Right atrium auricular region (tissue), 2 donors: ENCODE measurements at regions not wholly inside any gene's neighbourhood (a gene's known extent, or its start where the extent isn't known, plus 50 kb on each side); places are given as distances from the start of the nearest gene placed in this dataset.

Experiments
- DNase-seq: peaks from one replicate; pipeline ENCODE4 v3.0.0-alpha.2; 2019; ENCODE audit warnings: low spot score
- H3K27ac ChIP-seq, 2 donors: fragments of 200-600 bp; sonication (generic); 1 replicate in 1 of 2; 2 replicates in 1 of 2; pipeline ENCODE4 v1.5.1; 2016 to 2019
- H3K27me3 ChIP-seq, 2 donors: fragments of 200-600 bp; sonication (generic); one replicate each; pipeline versions ENCODE4 v1.5.1 to v1.6.0; 2017 to 2019
- H3K36me3 ChIP-seq: fragments of 200-600 bp; sonication (generic); one replicate; pipeline ENCODE4 v1.5.1; 2016
- H3K4me1 ChIP-seq, 2 donors: fragments of 200-600 bp; sonication (generic); one replicate each; pipeline versions ENCODE4 v1.5.1 to v1.6.0; 2017 to 2019
- H3K4me3 ChIP-seq, 2 donors: fragments of 200-600 bp; sonication (generic); 1 replicate in 1 of 2; 2 replicates in 1 of 2; pipeline ENCODE4 v1.5.1; 2017 to 2019; ENCODE audit warnings: mild to moderate bottlenecking in 1 of 2, moderate library complexity in 1 of 2
- H3K9me3 ChIP-seq, 2 donors: fragments of 200-600 bp; sonication (generic); one replicate each; pipeline ENCODE4 v1.5.1; 2019
- TF ChIP-seq, protein P1 (sequence below), 2 donors: fragments of 200-600 bp; sonication (generic); IDR thresholded peaks; one replicate each; pipeline ENCODE4 v1.5.1; 2019; ENCODE audit warnings: antibody characterized with exemption in 2 of 2

DNA sequence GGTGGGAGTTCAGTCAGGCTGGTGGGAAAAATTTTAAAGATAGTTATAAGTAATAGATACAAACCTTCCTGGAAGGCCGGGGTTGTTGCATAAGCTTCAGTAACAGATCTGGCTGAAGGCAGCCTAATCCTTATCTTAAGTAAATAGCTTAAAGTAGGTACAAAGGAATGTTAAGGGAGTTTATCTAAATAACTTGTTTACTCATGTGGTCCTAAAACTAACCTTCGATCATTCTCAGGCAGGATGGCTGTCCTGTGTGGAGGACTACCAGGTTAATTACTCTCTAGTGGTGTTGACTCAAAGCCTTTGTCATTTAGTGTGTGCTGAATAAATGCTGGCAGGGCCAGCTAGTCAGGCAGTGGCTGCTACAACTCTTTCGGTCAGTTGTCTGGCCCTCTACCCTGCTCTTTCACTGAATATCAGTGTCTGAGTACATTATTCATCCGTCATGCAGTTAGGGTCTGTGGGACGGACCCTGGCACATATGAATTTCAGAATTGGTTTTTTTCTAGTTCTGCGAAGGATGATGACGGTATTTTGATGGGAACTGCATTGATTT lies 131.6 kb upstream of the TAB2 start:
- no peaks in the 10 kb centered on the region for H3K4me1 ChIP-seq
- no peaks in the 10 kb centered on the region for H3K36me3 ChIP-seq
- no peaks in the 10 kb centered on the region for H3K27me3 ChIP-seq
- no peak overlapping the region for H3K27ac ChIP-seq
- no peak for DNase-seq
- no peak overlapping the region for H3K4me3 ChIP-seq
- peaks cover 0 to 29% of the 10 kb centered on the region in 2 donors for H3K9me3 ChIP-seq
- TF ChIP-seq, protein P1, sequence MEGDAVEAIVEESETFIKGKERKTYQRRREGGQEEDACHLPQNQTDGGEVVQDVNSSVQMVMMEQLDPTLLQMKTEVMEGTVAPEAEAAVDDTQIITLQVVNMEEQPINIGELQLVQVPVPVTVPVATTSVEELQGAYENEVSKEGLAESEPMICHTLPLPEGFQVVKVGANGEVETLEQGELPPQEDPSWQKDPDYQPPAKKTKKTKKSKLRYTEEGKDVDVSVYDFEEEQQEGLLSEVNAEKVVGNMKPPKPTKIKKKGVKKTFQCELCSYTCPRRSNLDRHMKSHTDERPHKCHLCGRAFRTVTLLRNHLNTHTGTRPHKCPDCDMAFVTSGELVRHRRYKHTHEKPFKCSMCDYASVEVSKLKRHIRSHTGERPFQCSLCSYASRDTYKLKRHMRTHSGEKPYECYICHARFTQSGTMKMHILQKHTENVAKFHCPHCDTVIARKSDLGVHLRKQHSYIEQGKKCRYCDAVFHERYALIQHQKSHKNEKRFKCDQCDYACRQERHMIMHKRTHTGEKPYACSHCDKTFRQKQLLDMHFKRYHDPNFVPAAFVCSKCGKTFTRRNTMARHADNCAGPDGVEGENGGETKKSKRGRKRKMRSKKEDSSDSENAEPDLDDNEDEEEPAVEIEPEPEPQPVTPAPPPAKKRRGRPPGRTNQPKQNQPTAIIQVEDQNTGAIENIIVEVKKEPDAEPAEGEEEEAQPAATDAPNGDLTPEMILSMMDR (IDR thresholded peaks at IDR 0.05), result no peak

DNA sequence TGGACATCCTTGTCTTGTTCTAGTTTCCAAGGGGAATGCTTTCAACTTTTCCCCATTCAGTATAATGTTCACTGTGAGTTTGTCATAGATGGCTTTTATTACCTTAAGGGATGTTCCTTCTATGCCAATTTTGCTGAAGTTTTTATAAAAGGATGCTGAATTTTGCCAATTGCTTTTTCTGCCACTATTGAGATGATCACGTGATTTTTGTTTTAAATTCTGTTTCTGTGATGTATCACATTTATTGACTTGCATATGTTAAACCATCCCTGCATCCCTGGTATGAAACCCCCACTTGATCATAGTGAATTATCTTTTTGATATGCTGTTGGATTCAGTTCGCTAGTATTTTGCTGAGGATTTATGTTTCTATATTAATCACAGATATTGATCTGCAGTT lies 130.6 kb upstream of the TAB2 start:
- TF ChIP-seq, protein P1 (IDR thresholded peaks at IDR 0.05), result no peak
- Histone ChIP-seq H3K4me3 (no peak overlapping the region), H3K27ac (no peak overlapping the region), H3K27me3 (peaks cover 0 to 3% of the 10 kb centered on the region in 2 donors), H3K4me1 (no peaks in the 10 kb centered on the region), H3K36me3 (no peaks in the 10 kb centered on the region), H3K9me3 (peaks cover 0 to 29% of the 10 kb centered on the region in 2 donors)
- no peak for DNase-seq

DNA sequence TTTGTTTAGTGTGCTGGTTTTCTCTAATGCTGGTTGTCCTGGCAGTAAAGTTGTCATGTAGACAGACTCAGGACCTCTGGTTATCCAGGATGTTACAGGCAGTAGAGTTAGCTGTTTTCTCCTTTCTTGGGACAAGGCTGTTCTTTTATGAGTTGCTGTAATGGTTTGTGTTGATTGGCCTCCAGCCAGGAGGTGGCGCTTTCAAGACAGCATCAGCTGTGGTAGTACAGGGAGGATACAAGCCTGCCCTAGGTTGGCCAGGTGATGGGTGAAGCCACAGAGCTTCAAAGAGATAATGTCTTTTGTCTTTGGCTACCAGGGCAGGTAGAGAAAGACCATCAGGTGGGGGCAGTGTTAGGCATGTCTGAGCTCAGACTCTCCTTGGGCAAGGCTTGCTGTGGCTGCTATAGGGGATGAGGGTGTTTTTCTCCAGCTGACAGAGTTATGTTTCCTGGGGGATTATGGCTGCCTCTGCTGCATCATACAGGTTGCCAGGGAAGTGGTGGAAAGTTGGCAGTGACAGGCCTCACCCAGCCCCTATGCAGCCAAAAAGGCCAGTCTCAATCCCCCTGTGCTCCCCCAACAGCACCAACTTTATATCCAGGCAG lies 127.2 kb upstream of the TAB2 start:
- peaks cover 0 to 3% of the 10 kb centered on the region in 2 donors for H3K27me3 ChIP-seq
- TF ChIP-seq, protein P1 (IDR thresholded peaks at IDR 0.05), result no peak
- H3K36me3 ChIP-seq, result no peaks in the 10 kb centered on the region
- H3K27ac ChIP-seq, result no peak overlapping the region
- H3K9me3 ChIP-seq, result peaks cover 0 to 25% of the 10 kb centered on the region in 2 donors
- H3K4me1 ChIP-seq, result peaks cover 0 to 4% of the 10 kb centered on the region in 2 donors
- H3K4me3 ChIP-seq, result no peak overlapping the region
- DNase-seq, result no peak

DNA sequence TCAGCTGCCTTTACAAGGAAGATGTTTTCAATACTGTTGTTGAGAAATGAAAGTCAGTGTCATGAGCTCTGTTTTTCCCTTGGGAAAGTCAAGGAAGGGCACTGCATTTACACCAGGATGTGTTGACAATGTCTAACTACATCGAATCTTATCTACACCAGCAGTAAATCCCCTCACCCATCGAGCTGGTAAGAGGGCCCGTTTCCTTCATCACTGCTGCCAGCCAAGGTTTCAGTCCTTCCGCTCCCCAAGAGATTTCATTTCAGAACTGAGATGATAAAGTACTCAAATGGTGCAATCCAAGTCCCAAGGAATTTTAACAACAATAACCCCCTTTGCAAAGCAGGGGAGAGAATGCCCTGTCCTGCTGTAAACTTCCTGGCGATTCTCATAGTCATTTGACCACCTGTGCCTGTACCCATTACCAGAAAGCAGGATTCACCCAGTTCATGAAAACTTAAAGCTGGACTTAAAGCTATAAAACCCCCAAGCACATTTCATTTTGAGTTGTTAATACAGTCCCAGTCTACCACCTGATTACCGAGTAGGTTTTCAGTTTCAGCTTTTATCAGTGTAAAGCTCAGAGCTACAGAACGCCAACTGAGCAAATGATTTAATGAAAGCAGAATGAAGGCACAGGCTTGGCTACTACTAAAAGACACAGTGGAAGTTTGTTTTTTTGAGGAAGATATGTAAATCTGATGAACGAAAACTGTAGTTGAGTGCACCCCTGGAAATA lies 122.5 kb upstream of the TAB2 start:
- H3K9me3 ChIP-seq, result peaks cover 0 to 28% of the 10 kb centered on the region in 2 donors
- H3K4me1 ChIP-seq, result peaks cover 0 to 5% of the 10 kb centered on the region in 2 donors
- H3K27ac ChIP-seq, result no peak overlapping the region
- no peak overlapping the region for H3K4me3 ChIP-seq
- H3K27me3 ChIP-seq, result peaks cover 0 to 3% of the 10 kb centered on the region in 2 donors
- no peak for DNase-seq
- H3K36me3 ChIP-seq, result no peaks in the 10 kb centered on the region
- TF ChIP-seq, protein P1 (IDR thresholded peaks at IDR 0.05), result no peak

DNA sequence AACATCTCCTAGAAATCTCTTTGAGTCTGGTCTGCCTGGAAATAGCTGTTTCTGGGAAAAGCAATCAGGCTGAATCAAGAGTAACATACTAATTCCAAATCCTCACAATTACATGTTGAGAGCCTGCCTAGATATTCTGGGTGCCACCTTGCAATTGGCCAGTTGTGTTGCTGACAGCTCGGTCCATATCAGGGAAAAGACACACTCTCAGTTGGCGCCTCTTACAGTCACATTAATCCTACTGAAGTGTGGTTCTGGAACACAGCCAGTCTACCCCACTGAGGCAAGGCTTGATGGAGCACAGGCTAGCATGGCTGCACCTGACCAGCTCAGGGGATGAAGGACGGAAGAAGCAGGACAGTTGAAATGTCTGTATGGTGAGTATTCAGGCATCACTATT lies 121.4 kb upstream of the TAB2 start:
- TF ChIP-seq, protein P1 (IDR thresholded peaks at IDR 0.05), result no peak
- H3K4me1 ChIP-seq, result peaks cover 0 to 5% of the 10 kb centered on the region in 2 donors
- H3K27me3 ChIP-seq, result peaks cover 0 to 3% of the 10 kb centered on the region in 2 donors
- no peak overlapping the region for H3K27ac ChIP-seq
- H3K9me3 ChIP-seq, result peaks cover 0 to 28% of the 10 kb centered on the region in 2 donors
- no peaks in the 10 kb centered on the region for H3K36me3 ChIP-seq
- no peak for DNase-seq
- H3K4me3 ChIP-seq, result no peak overlapping the region
